Adrenal gland (tissue), 5 donors: ENCODE measurements at regions not wholly inside any gene's neighbourhood (a gene's known extent, or its start where the extent isn't known, plus 50 kb on each side); places are given as distances from the start of the nearest gene placed in this dataset.

Experiments
- POLR2A ChIP-seq, 2 donors: fragments of 450-650 bp; IDR thresholded peaks; one replicate each; pipeline ENCODE4 v1.6.1; 2017; ENCODE audit warnings: antibody characterized with exemption in 2 of 2, mild to moderate bottlenecking in 2 of 2, moderate library complexity in 1 of 2
- TF ChIP-seq, protein P1 (sequence below), 6 experiments: fragments of 450-650 bp in 4 of 6; fragments of 200-600 bp in 2 of 6; sonication (generic) in 1 of 6; IDR thresholded peaks; 1 replicate in 5 of 6; 2 replicates in 1 of 6; pipeline versions ENCODE4 v1.5.1 to v1.8.0; 2016 to 2021; ENCODE audit warnings: antibody characterized with exemption in 6 of 6, mild to moderate bottlenecking in 2 of 6, moderate library complexity in 1 of 6
- donor health status: DM: no; HTN: no; CAD: no.

GRCh38 chr13:21237081-21237480, 60.6 kb downstream of the MRPL57 start:
- TF ChIP-seq, protein P1, sequence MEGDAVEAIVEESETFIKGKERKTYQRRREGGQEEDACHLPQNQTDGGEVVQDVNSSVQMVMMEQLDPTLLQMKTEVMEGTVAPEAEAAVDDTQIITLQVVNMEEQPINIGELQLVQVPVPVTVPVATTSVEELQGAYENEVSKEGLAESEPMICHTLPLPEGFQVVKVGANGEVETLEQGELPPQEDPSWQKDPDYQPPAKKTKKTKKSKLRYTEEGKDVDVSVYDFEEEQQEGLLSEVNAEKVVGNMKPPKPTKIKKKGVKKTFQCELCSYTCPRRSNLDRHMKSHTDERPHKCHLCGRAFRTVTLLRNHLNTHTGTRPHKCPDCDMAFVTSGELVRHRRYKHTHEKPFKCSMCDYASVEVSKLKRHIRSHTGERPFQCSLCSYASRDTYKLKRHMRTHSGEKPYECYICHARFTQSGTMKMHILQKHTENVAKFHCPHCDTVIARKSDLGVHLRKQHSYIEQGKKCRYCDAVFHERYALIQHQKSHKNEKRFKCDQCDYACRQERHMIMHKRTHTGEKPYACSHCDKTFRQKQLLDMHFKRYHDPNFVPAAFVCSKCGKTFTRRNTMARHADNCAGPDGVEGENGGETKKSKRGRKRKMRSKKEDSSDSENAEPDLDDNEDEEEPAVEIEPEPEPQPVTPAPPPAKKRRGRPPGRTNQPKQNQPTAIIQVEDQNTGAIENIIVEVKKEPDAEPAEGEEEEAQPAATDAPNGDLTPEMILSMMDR (IDR thresholded peaks at IDR 0.05), result no peak
- no peak for TF ChIP-seq POLR2A (IDR thresholded peaks at IDR 0.05)
